GM12864 (cell line): ENCODE measurements at regions not wholly inside any gene's neighbourhood (a gene's known extent, or its start where the extent isn't known, plus 50 kb on each side); places are given as distances from the start of the nearest gene placed in this dataset.

ENCODE experiments used
- DNase-seq: peaks from one replicate; pipeline ENCODE4 v3.0.0-alpha.2; 2011; ENCODE audit warnings: low read depth
- H3K4me3 ChIP-seq: 2 replicates; pipeline ENCODE4 v1.5.1; 2011; ENCODE audit warnings: mild to moderate bottlenecking, low read depth, low read length, control low read depth
- TF ChIP-seq, protein P1 (sequence below): IDR thresholded peaks from 2 replicates; pipeline ENCODE4 v1.5.1; 2011; ENCODE audit warnings: low read depth, mild to moderate bottlenecking, moderate library complexity, low read length, control low read depth, inconsistent platforms; ENCODE audit errors: missing control alignments

DNA sequence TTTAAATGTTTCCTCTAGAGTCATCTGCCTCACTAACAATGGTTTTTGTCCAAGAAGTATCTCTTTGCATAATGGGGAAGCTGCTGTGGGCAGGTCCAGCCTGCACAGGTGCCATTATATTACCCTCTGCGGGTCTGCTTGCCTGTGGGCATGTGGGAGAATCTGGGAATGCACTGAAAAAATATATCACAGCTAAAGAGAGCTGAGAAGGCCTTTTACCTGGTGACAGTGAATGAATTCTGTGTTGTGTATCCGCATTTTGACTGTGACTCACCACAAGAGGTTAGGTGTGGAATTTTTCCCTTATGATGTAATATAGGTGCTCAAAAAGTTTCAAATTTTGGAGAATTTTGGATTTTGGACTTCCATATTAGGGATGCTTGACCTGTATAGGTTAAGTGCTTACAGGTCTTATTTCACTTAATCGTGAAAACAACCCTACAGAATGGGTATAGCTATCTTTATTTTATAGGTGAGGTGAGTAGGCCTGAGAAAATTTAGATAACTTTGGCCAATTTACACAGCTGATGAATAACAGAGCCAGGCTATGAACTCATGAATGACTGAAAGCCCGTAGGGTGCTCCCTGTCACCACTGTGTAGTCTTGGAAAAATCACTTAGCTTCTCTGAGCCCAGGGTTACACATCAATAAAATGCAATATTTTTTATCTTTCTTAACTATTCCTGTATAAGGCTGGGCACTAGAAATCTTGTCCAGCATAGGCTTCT lies 198.0 kb upstream of the EPHA5 start:
- TF ChIP-seq, protein P1, sequence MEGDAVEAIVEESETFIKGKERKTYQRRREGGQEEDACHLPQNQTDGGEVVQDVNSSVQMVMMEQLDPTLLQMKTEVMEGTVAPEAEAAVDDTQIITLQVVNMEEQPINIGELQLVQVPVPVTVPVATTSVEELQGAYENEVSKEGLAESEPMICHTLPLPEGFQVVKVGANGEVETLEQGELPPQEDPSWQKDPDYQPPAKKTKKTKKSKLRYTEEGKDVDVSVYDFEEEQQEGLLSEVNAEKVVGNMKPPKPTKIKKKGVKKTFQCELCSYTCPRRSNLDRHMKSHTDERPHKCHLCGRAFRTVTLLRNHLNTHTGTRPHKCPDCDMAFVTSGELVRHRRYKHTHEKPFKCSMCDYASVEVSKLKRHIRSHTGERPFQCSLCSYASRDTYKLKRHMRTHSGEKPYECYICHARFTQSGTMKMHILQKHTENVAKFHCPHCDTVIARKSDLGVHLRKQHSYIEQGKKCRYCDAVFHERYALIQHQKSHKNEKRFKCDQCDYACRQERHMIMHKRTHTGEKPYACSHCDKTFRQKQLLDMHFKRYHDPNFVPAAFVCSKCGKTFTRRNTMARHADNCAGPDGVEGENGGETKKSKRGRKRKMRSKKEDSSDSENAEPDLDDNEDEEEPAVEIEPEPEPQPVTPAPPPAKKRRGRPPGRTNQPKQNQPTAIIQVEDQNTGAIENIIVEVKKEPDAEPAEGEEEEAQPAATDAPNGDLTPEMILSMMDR = no peak
- no peak for DNase-seq
- no peak overlapping the region for H3K4me3 ChIP-seq

- TF ChIP-seq, protein P1 = peak; percentile 27
- no peak overlapping the region for H3K4me3 ChIP-seq
- DNase-seq = no peak
These were observed 195.2 kb upstream of the EPHA5 start for GRCh38 chr4:65865489-65865888.

DNA sequence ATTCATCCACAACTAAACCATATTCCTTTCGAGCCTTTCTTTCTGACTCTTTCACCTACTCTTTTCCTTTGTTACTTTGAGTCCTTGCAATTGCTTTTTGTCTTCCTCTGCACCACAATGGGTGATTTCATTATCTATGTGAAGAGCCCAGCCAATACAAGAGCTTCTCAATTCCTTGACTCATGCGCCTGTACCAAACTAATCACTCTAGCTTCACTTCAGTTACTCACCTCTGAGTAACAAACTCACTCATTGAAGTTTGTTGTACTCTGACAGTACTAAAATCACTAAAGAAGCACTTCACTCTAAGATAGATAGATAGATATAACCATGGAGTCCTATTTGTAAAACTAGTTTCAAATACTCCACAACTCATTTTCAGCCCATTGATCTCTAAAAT lies 191.7 kb upstream of the EPHA5 start:
- no peak overlapping the region for H3K4me3 ChIP-seq
- TF ChIP-seq, protein P1 = no peak
- DNase-seq = no peak

- no peak for DNase-seq
- TF ChIP-seq, protein P1 = no peak
- H3K4me3 ChIP-seq = no peak overlapping the region
These were observed 175.0 kb upstream of the EPHA5 start for GRCh38 chr4:65845199-65845773.

GRCh38 chr4:65839164-65839931 lies 169.1 kb upstream of the EPHA5 start:
- DNase-seq = no peak
- TF ChIP-seq, protein P1 = no peak
- H3K4me3 ChIP-seq = no peak overlapping the region

- TF ChIP-seq, protein P1 = no peak
- H3K4me3 ChIP-seq = no peak overlapping the region
- DNase-seq = no peak
These were observed 164.4 kb upstream of the EPHA5 start for GRCh38 chr4:65834707-65835106.
